ENCODE measurements at regions not wholly inside any gene's neighbourhood (a gene's known extent, or its start where the extent isn't known, plus 50 kb on each side); places are given as distances from the start of the nearest gene placed in this dataset.

DNA sequence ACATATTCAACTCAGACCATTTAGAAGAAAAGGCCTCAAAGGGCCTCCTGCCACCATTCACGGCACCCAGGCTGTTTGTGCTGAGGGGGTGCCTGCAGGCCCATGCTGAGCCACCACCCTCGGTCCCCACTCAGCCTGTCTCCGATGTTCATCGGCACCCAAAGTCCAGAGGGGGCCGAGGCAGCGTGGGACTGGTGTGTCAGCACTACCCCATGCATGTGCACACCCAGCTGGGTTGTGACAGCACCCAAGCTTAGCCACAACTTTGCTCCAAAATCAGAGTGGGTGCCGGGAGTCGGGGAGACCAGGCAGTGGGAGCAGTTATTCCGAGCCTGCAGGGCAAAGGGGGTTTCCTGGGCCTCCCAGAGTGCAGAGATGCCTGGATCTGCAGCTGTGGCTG lies 508.5 kb upstream of the ZNF717 start:
- Histone ChIP-seq H3K4me3 (no peak overlapping the region), H3K27ac (no peak overlapping the region), H3K36me3 (no peaks in the 10 kb centered on the region), H3K27me3 (no peaks in the 10 kb centered on the region), H3K9me3 (no peaks in the 10 kb centered on the region), H3K4me1 (no peaks in the 10 kb centered on the region)
- intact Hi-C loops (cut with DNase I; ENCODE audit: low total_unique reads) = no loop called here
- TF ChIP-seq, protein P1, sequence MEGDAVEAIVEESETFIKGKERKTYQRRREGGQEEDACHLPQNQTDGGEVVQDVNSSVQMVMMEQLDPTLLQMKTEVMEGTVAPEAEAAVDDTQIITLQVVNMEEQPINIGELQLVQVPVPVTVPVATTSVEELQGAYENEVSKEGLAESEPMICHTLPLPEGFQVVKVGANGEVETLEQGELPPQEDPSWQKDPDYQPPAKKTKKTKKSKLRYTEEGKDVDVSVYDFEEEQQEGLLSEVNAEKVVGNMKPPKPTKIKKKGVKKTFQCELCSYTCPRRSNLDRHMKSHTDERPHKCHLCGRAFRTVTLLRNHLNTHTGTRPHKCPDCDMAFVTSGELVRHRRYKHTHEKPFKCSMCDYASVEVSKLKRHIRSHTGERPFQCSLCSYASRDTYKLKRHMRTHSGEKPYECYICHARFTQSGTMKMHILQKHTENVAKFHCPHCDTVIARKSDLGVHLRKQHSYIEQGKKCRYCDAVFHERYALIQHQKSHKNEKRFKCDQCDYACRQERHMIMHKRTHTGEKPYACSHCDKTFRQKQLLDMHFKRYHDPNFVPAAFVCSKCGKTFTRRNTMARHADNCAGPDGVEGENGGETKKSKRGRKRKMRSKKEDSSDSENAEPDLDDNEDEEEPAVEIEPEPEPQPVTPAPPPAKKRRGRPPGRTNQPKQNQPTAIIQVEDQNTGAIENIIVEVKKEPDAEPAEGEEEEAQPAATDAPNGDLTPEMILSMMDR (IDR thresholded peaks at IDR 0.05) = no peak
- no peak for DNase-seq

DNA sequence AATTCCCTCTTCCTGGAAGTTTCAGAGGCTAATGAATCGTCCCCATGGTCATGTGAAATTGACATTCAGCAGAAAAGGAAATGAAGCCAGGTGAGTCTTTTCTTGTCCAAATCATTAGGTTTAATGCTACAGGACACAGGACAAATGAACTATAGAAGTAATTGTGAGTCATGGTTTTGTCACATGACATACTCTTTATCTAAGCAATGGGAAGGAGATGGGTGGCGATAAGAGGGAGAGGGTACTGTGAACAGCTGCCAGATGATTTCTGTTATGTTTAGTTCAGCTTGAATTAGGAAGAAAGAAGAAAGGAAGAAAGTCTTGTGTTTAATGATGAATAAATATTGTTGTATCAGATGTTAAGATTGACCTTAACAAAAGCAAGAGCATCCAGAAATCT lies 515.4 kb upstream of the ZNF717 start:
- H3K27me3 ChIP-seq = no peaks in the 10 kb centered on the region
- DNase-seq = no peak
- no peaks in the 10 kb centered on the region for H3K4me1 ChIP-seq
- intact Hi-C loops (cut with DNase I; ENCODE audit: low total_unique reads) = no loop called here
- TF ChIP-seq, protein P1 (IDR thresholded peaks at IDR 0.05) = no peak
- H3K27ac ChIP-seq = no peak overlapping the region
- H3K36me3 ChIP-seq = no peaks in the 10 kb centered on the region
- no peaks in the 10 kb centered on the region for H3K9me3 ChIP-seq
- H3K4me3 ChIP-seq = no peak overlapping the region

DNA sequence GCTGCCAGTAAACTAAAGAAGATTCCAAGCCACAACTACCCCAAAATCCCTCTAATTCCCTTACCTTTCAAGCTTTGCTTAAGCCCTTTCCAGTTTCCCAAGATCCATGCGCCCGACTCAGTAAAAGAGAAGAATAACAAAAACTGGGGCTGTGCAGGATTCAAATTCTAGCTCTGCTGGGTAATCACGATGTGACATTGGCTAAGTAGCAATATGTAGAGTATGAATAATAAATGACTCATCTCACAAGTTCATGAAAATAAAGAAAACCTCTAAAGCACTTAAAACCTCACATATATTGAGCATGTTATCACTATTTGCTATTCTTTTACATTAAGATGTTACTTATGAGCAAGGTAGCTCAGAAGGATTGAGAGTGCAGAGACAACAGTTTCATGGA lies 522.2 kb upstream of the ZNF717 start:
- DNase-seq = no peak
- TF ChIP-seq, protein P1 (IDR thresholded peaks at IDR 0.05) = no peak
- no peaks in the 10 kb centered on the region for H3K36me3 ChIP-seq
- no peaks in the 10 kb centered on the region for H3K9me3 ChIP-seq
- intact Hi-C loops (cut with DNase I; ENCODE audit: low total_unique reads) = no loop called here
- H3K27me3 ChIP-seq = no peaks in the 10 kb centered on the region
- no peak overlapping the region for H3K4me3 ChIP-seq
- H3K27ac ChIP-seq = no peak overlapping the region
- H3K4me1 ChIP-seq = peaks cover 0 to 27% (median 0%) of the 10 kb centered on the region in 4 donors

DNA sequence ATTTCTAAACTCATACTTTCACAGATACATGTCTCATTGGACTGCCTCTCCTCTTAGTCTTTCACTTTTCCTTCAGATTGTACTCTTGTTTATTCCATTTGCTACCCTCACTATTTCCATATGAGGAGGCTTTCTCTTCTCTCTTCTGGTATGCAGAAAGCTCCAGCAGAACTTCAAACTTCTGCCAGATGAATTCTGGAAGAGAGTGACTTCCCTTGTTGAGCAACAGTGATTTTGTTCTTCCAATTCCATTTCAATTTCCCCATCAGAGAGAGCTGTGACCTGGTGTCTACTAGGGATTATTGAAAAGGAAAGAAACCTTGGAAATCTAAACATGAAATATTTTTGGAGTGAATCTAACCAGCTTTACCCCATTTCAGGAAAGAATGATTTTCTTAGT lies 523.2 kb upstream of the ZNF717 start:
- TF ChIP-seq, protein P1 (IDR thresholded peaks at IDR 0.05) = no peak
- Histone ChIP-seq H3K4me1 (peaks cover 0 to 27% (median 0%) of the 10 kb centered on the region in 4 donors), H3K27ac (peak overlapping the region in 1 of 2 donors; percentile 7), H3K4me3 (no peak overlapping the region), H3K36me3 (no peaks in the 10 kb centered on the region), H3K27me3 (no peaks in the 10 kb centered on the region), H3K9me3 (no peaks in the 10 kb centered on the region)
- intact Hi-C loops (cut with DNase I; ENCODE audit: low total_unique reads) = no loop called here
- no peak for DNase-seq

DNA sequence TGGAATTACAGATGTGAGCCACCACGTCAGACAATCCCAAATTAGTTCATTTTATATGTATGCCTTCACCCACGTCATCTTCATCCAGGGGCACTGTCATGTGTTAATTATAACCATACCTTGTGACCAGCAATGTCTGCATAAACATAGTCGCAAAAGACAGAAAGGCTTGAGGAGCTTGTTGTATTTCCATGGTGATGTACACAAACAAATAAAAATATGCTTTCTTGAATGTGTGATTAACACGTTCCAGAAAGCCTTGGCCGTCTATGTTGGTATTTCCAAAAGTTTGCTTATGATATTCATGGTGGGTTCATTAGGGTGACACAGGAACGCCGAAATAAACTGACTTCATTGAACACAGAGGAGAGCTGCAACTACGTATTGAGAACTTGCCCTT lies 524.7 kb upstream of the ZNF717 start:
- H3K9me3 ChIP-seq = no peaks in the 10 kb centered on the region
- TF ChIP-seq, protein P1 (IDR thresholded peaks at IDR 0.05) = no peak
- no peaks in the 10 kb centered on the region for H3K27me3 ChIP-seq
- peaks cover 0 to 27% (median 0%) of the 10 kb centered on the region in 4 donors for H3K4me1 ChIP-seq
- no peak for DNase-seq
- no peak overlapping the region for H3K27ac ChIP-seq
- intact Hi-C loops (cut with DNase I; ENCODE audit: low total_unique reads) = no loop called here
- no peaks in the 10 kb centered on the region for H3K36me3 ChIP-seq
- H3K4me3 ChIP-seq = no peak overlapping the region

DNA sequence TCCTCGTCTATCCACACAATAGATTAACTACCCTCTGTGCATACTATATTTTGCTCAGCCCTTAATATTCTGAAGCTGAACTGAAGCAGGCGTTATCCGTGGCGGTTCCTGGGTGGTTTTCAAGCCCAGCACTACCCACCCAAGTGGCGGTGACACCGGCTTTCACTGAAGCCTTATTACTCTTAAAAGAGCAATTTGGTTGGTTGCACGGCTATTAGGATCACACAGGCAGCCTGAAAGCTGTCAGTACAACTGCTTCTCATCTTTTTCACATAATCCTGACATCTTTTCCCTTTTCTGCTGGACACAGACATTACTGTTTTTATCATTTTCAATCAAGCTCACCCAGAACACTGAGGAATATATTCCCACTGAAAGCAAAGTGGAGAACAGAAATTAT lies 525.3 kb upstream of the ZNF717 start:
- intact Hi-C loops (cut with DNase I; ENCODE audit: low total_unique reads) = no loop called here
- no peaks in the 10 kb centered on the region for H3K27me3 ChIP-seq
- no peaks in the 10 kb centered on the region for H3K9me3 ChIP-seq
- no peak overlapping the region for H3K27ac ChIP-seq
- DNase-seq = no peak
- H3K36me3 ChIP-seq = no peaks in the 10 kb centered on the region
- peaks cover 0 to 27% (median 0%) of the 10 kb centered on the region in 4 donors for H3K4me1 ChIP-seq
- TF ChIP-seq, protein P1 (IDR thresholded peaks at IDR 0.05) = no peak
- H3K4me3 ChIP-seq = peak overlapping the region; percentile 12 to 21

Data from tibial artery (tissue), 4 donors.